ENCODE measurements at regions not wholly inside any gene's neighbourhood (a gene's known extent, or its start where the extent isn't known, plus 50 kb on each side); places are given as distances from the start of the nearest gene placed in this dataset.

DNA sequence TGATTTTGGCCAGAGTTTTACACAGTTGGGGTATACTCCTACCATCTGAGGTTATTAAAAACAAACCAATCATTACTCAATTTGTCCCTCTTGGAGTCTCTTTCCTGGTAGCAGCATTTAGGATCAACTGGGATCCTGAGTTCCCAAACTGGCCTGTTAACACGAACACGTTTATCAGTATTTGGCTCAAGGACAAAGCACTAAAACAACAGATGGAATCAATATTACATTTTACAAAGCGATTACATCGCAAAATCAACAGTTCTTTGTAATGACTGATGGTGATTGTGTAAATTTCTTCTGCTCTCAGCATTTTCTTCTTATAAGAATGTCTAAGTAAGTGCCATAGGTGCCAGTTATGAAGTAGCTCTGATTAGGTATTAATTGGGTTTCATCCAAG, 582.9 kb upstream of the ANKRD30A start:
- TF ChIP-seq, protein P1, sequence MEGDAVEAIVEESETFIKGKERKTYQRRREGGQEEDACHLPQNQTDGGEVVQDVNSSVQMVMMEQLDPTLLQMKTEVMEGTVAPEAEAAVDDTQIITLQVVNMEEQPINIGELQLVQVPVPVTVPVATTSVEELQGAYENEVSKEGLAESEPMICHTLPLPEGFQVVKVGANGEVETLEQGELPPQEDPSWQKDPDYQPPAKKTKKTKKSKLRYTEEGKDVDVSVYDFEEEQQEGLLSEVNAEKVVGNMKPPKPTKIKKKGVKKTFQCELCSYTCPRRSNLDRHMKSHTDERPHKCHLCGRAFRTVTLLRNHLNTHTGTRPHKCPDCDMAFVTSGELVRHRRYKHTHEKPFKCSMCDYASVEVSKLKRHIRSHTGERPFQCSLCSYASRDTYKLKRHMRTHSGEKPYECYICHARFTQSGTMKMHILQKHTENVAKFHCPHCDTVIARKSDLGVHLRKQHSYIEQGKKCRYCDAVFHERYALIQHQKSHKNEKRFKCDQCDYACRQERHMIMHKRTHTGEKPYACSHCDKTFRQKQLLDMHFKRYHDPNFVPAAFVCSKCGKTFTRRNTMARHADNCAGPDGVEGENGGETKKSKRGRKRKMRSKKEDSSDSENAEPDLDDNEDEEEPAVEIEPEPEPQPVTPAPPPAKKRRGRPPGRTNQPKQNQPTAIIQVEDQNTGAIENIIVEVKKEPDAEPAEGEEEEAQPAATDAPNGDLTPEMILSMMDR (conservative IDR thresholded peaks at IDR 0.05), result no peak
- TF ChIP-seq ZFX (IDR thresholded peaks at IDR 0.05), result no peak

Data from C4-2B (cell line).